Stomach (tissue), 4 donors: ENCODE measurements at regions not wholly inside any gene's neighbourhood (a gene's known extent, or its start where the extent isn't known, plus 50 kb on each side); places are given as distances from the start of the nearest gene placed in this dataset.

ENCODE experiments used
- CTCF ChIP-seq, 7 experiments: fragments of 450-650 bp in 4 of 7; fragments of 200-600 bp in 3 of 7; sonication (generic) in 3 of 7; IDR thresholded peaks; one replicate each; pipeline ENCODE4 v1.5.1; 2016 to 2019; ENCODE audit warnings: antibody characterized with exemption in 7 of 7, control low read depth in 2 of 7, mild to moderate bottlenecking in 1 of 7
- POLR2A ChIP-seq, 4 donors: fragments of 450-650 bp; IDR thresholded peaks; one replicate each; pipeline ENCODE4 v1.6.1; 2016; ENCODE audit warnings: antibody characterized with exemption in 4 of 4, control low read depth in 2 of 4, mild to moderate bottlenecking in 1 of 4, moderate library complexity in 1 of 4

- TF ChIP-seq CTCF (IDR thresholded peaks at IDR 0.05), result no peak
- TF ChIP-seq POLR2A (IDR thresholded peaks at IDR 0.05), result no peak
These were observed 1090.2 kb downstream of the UQCRFS1 start for GRCh38 chr19:28122734-28123133.
